Right lobe of liver (tissue), 6 donors: ENCODE measurements at regions not wholly inside any gene's neighbourhood (a gene's known extent, or its start where the extent isn't known, plus 50 kb on each side); places are given as distances from the start of the nearest gene placed in this dataset.

ENCODE experiments used
- ATAC-seq, 4 donors: fragments of 200-7000 bp; cut with Tn5 transposase; one replicate each; pipeline ENCODE4 v1.9.1; 2020; ENCODE audit warnings: mild to moderate bottlenecking in 4 of 4, moderate library complexity in 4 of 4
- DNase-seq, 3 donors: peaks; one replicate each; pipeline ENCODE4 v3.0.0-alpha.2; 2020
- H3K27ac ChIP-seq, 3 donors: fragments of 200-600 bp; one replicate each; pipeline ENCODE4 v1.8.0; 2022
- H3K27me3 ChIP-seq, 2 donors: fragments of 200-600 bp; one replicate each; pipeline ENCODE4 v1.8.0; 2022
- H3K36me3 ChIP-seq, 4 donors: fragments of 200-600 bp; sonication (generic) in 1 of 4; one replicate each; pipeline versions ENCODE4 v1.5.1 to v1.8.0; 2017 to 2022; ENCODE audit warnings: control low read depth in 1 of 4
- H3K4me1 ChIP-seq, 4 donors: fragments of 200-600 bp; sonication (generic) in 1 of 4; one replicate each; pipeline versions ENCODE4 v1.5.1 to v1.8.0; 2017 to 2022; ENCODE audit warnings: control low read depth in 1 of 4
- H3K4me3 ChIP-seq, 3 donors: fragments of 200-600 bp; one replicate each; pipeline ENCODE4 v1.8.0; 2022
- H3K9me3 ChIP-seq, 4 donors: fragments of 200-600 bp; sonication (generic) in 1 of 4; one replicate each; pipeline versions ENCODE4 v1.5.1 to v1.8.0; 2017 to 2022; ENCODE audit warnings: control low read depth in 1 of 4
- CTCF ChIP-seq, 4 donors: fragments of 200-600 bp in 3 of 4; fragments of 450-650 bp in 1 of 4; IDR thresholded peaks; one replicate each; pipeline versions ENCODE4 v1.5.1 to v1.8.0; 2016 to 2022; ENCODE audit warnings: antibody characterized with exemption in 4 of 4, mild to moderate bottlenecking in 2 of 4
- POLR2A ChIP-seq: fragments of 450-650 bp; IDR thresholded peaks from one replicate; pipeline ENCODE4 v1.6.1; 2017; ENCODE audit warnings: antibody characterized with exemption, mild to moderate bottlenecking
- WGBS: methylation state at CpG from one replicate; pipeline ENCODE4 v1.1.6; 2018; ENCODE audit warnings: low coverage, low lambda C conversion rate; ENCODE audit not compliant: insufficient coverage; ENCODE audit errors: missing lambda C conversion rate; 5-methylcytosine and 5-hydroxymethylcytosine counted together
- intact Hi-C, 2 donors: fragments of 100-400 bp; cut with DNase I; formaldehyde crosslinking; loops; one replicate each; pipeline versions ENCODE4 v1.11.2 to v1.14.1; 2022
- donor health status: DM: no; HTN: yes; CAD: no.
- donor health status: DM: no; HTN: no; CAD: no.
- donor health status: DM: no; HTN: no; CAD: no.
- donor health status: DM: no; HTN: yes; CAD: no.
- donor health status: DM: no; HTN: yes; CAD: no.

DNA sequence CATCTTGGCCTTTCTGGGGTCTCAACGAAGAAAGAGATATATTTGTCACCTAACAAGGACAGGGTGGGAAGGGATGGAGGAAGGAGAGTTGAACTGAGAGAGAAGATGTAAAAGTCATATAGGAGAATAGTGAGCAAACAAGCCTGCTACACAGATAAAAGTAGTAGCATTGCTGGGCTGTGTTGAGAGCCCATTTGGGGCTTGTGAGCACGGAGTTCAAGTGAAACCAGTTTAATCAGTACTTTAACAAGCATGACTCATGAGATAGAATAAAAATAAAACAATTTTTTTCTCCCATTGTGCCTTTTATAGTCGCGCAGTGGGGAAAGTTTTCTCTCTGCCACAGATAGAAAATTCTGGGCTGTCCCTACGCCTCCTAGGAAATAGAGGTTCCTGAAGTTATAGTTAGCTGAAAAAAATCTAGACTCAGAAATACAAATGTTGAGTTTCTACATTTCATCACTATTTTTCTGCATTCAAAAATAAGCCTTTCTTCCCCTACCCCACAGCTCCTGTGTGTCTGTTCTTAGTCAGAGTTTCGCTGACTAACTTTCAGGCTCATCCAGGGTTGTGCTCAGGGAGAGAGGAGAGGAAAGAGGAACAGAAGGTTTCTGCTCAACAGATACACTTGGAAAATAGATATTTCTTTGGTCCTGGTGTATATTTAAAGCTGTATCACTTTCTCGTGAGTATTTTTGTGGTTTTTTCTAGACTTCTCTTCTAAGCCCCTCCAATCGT lies 395.8 kb upstream of the ADAMTSL1 start:
- Histone ChIP-seq H3K36me3 (no peaks in the 10 kb centered on the region), H3K4me3 (no peak overlapping the region), H3K4me1 (no peaks in the 10 kb centered on the region), H3K27me3 (no peaks in the 10 kb centered on the region), H3K27ac (no peak overlapping the region), H3K9me3 (no peaks in the 10 kb centered on the region)
- 57% methylated on average over 8 of the region's 8 CpGs for WGBS
- ATAC-seq (no peak), DNase-seq (no peak)
- TF ChIP-seq POLR2A (no peak), CTCF (IDR thresholded peaks at IDR 0.05) (no peak)
- intact Hi-C loops: no loop called here

GRCh38 chr9:18092138-18092537 lies 381.8 kb upstream of the ADAMTSL1 start:
- intact Hi-C loops: no loop called here
- no peak for ATAC-seq
- WGBS: 67% methylated on average over 4 of the region's 4 CpGs
- H3K9me3 ChIP-seq: no peaks in the 10 kb centered on the region
- no peak overlapping the region for H3K27ac ChIP-seq
- no peak for DNase-seq
- TF ChIP-seq POLR2A (no peak), CTCF (IDR thresholded peaks at IDR 0.05) (no peak)
- no peaks in the 10 kb centered on the region for H3K27me3 ChIP-seq
- no peaks in the 10 kb centered on the region for H3K36me3 ChIP-seq
- no peak overlapping the region for H3K4me3 ChIP-seq
- H3K4me1 ChIP-seq: no peaks in the 10 kb centered on the region

- no peak for DNase-seq
- no peak for TF ChIP-seq CTCF (IDR thresholded peaks at IDR 0.05)
- TF ChIP-seq POLR2A: no peak
- no peak for ATAC-seq
- Histone ChIP-seq H3K4me1 (no peaks in the 10 kb centered on the region), H3K27ac (no peak overlapping the region), H3K9me3 (no peaks in the 10 kb centered on the region), H3K4me3 (no peak overlapping the region), H3K27me3 (no peaks in the 10 kb centered on the region), H3K36me3 (no peaks in the 10 kb centered on the region)
- 60% methylated on average over 4 of the region's 4 CpGs for WGBS
- intact Hi-C loops: no loop called here
Measured at GRCh38 chr9:18106006-18106560, 367.9 kb upstream of the ADAMTSL1 start.

DNA sequence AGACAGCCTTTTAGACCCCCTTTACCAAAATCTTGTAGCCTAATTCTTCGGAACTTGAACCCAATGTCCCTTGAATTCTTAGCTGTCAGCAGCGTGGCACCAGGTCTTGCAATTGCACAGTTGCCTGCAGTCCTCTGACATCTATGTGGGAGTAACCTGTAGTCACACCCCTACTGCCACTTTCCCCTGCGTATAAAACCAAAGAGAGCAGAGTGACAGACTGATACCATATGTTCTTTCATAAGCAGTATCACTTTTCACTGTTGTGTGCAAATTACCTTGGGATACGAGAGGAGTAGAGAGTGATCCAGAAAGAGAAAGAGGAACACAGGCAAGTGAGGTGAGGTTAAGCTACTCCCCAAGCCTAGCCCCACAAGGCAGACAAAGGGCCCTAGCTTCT lies 364.3 kb upstream of the ADAMTSL1 start:
- no peak overlapping the region for H3K27ac ChIP-seq
- ATAC-seq (no peak), DNase-seq (no peak)
- H3K4me1 ChIP-seq: no peaks in the 10 kb centered on the region
- 56% methylated on average over 4 of the region's 4 CpGs for WGBS
- H3K4me3 ChIP-seq: no peak overlapping the region
- H3K9me3 ChIP-seq: no peaks in the 10 kb centered on the region
- H3K36me3 ChIP-seq: no peaks in the 10 kb centered on the region
- intact Hi-C loops: no loop called here
- TF ChIP-seq CTCF (IDR thresholded peaks at IDR 0.05) (no peak), POLR2A (no peak)
- H3K27me3 ChIP-seq: no peaks in the 10 kb centered on the region
